Activated CD4-positive, alpha-beta memory T cell treated with anti-CD3 and anti-CD28 coated beads for 36 hours (primary cell): ENCODE measurements at regions not wholly inside any gene's neighbourhood (a gene's known extent, or its start where the extent isn't known, plus 50 kb on each side); places are given as distances from the start of the nearest gene placed in this dataset.
"Not testable (repeated sequence)": the region's sequence is repeated elsewhere in the genome, so short reads cannot be mapped to it uniquely, and the experiment has no call there.

Experiments
- CTCF ChIA-PET: fragments of 350-600 bp; sonication (Branson Sonifier 250); formaldehyde crosslinking; loops from one replicate; lab custom pipeline; 2021; ENCODE audit warnings: antibody characterized with exemption, inconsistent platforms; lab: Charles Lee
- POLR2A ChIA-PET: fragments of 350-600 bp; sonication (Branson Sonifier 250); formaldehyde crosslinking; loops from one replicate; lab custom pipeline; 2021; ENCODE audit warnings: antibody characterized with exemption; lab: Charles Lee
- DNase-seq: peaks from one replicate; pipeline ENCODE4 v3.0.0-alpha.2; 2020
- H3K27ac Mint-ChIP-seq: one replicate; pipeline ENCODE4 v1.8.0; 2021; ENCODE audit warnings: mixed read lengths
- H3K27me3 Mint-ChIP-seq: one replicate; pipeline ENCODE4 v1.8.0; 2021; ENCODE audit warnings: mixed read lengths
- H3K36me3 Mint-ChIP-seq: one replicate; pipeline ENCODE4 v1.8.0; 2021; ENCODE audit warnings: mixed read lengths
- H3K4me1 Mint-ChIP-seq: one replicate; pipeline ENCODE4 v1.8.0; 2021; ENCODE audit warnings: low read depth, mixed read lengths
- H3K4me3 Mint-ChIP-seq: one replicate; pipeline ENCODE4 v1.8.0; 2021; ENCODE audit warnings: mild to moderate bottlenecking, mixed read lengths
- H3K9me3 Mint-ChIP-seq: one replicate; pipeline ENCODE4 v1.8.0; 2021; ENCODE audit warnings: mixed read lengths
- intact Hi-C: fragments of 100-400 bp; cut with micrococcal nuclease; formaldehyde crosslinking; loops from one replicate; pipeline ENCODE4 v1.15.1; 2023

DNA sequence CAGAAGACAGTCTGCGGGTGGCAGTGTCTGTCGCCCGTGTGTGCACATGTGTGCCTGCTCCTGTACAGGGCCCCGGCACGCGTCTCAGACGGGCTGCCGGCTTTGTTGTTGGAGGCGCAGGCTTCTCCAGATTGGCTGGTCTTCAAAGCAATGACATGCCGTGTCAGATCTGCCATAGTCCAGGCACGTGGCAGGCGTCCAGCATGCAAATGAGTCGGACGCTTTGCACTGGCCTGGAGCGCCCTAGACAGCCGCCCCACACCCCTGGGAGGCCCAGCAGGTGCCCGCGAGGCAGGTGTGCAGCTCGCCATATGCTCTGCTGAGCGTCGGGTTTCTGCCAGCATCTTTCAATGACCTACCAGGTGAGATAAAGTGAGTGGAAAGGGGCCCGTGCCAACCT lies 71.5 kb downstream of the GADD45G start:
- Mint-ChIP-seq H3K36me3 (no peaks in the 10 kb centered on the region), H3K27me3 (no peaks in the 10 kb centered on the region), H3K4me1 (no peaks in the 10 kb centered on the region), H3K9me3 (no peaks in the 10 kb centered on the region), H3K27ac (no peak overlapping the region), H3K4me3 (no peak overlapping the region)
- DNase-seq, result no peak
- POLR2A ChIA-PET, result no interaction called here
- CTCF ChIA-PET, result no interaction called here
- intact Hi-C loops, result no loop called here

DNA sequence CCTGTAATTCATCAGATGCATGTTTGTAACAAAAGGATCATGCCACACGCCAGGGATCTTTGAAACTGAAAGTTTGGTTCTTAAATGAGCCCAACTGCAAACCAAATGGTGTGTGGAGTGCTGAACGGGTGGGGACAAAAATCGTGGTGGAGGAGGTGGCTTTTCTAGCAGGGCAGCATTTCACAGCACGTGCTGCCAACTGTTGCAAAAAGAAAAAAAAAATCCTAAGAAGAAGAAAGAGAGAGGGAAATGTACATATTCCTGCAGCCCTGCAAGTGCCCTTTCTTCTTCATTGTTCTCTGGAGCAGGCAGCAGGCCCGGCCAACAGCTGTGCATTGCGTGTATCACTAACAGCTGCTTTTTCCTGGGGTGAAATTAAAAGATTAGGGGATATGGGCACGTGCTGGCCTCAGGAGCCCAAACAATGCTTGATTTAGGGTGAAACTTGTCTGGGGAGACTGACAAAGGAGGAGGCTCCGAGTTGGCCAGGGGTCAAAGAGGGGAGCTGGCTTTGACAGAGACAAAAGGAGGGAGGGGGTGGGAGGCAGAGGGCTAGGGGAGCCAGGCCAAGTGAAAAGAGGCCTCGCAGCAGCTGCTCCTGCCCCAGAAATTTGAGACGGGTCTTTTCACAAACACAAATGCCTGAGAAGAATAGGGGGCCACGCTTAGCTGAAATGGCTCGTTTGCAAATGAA lies 73.0 kb downstream of the GADD45G start:
- Mint-ChIP-seq H3K9me3 (no peaks in the 10 kb centered on the region), H3K27ac (no peak overlapping the region), H3K36me3 (no peaks in the 10 kb centered on the region), H3K27me3 (no peaks in the 10 kb centered on the region), H3K4me3 (no peak overlapping the region), H3K4me1 (no peaks in the 10 kb centered on the region)
- intact Hi-C loops, result no loop called here
- DNase-seq, result no peak
- POLR2A ChIA-PET, result no interaction called here
- CTCF ChIA-PET, result no interaction called here

DNA sequence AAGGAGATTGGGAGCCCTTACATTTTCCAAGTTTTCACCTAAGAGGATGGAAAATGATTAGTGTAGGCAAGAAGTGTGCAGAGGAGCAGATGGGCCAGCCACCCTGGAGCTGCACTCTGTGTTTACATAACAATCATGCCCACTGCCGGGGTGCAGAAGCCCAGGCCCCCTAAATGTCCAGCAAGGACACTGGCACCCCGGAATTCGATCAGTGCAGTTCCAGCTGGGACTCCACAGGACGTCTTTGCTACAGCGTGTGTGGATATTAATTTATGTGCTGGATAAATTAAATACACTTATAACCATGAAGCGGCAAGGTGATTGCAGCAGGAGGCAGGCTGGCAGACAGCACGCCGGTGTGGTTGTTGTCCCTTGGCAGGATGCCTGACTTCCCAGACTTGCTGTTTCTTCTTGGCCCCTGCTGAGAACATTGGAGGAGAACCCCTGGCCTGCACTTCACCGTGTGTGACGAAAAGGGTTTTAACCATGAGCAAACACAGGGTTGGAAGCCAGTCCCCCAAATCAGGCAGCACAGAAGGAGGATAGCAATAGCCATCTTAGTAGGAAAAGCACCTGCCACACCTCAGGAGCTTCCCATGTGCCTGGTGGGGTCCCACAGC lies 73.7 kb downstream of the GADD45G start:
- Mint-ChIP-seq H3K4me1 (no peaks in the 10 kb centered on the region), H3K9me3 (no peaks in the 10 kb centered on the region), H3K4me3 (no peak overlapping the region), H3K36me3 (no peaks in the 10 kb centered on the region), H3K27me3 (no peaks in the 10 kb centered on the region), H3K27ac (no peak overlapping the region)
- ChIA-PET POLR2A (no interaction called here), CTCF (no interaction called here)
- intact Hi-C loops, result no loop called here
- DNase-seq, result no peak

DNA sequence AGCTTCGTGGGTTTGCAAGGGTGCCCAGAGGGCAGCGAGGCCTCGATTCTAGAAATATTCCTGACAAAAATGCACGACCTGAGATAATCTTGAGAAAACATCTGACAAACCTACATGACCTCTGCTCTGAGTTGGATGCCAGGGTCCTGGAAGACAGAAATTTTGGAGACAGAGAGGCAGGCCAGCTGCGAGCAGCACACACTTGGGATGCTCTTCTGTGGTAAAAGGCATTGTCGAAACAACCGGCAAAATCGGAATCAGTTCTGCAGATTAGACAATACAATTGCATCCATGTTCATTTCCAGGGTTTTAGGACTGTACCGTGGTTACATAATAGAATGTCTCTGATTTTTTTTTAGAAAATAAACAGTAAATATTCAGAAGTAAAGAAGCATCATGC lies 74.2 kb downstream of the GADD45G start:
- H3K4me1 Mint-ChIP-seq, result no peaks in the 10 kb centered on the region
- H3K27me3 Mint-ChIP-seq, result no peaks in the 10 kb centered on the region
- no peak overlapping the region for H3K4me3 Mint-ChIP-seq
- intact Hi-C loops, result no loop called here
- ChIA-PET POLR2A (no interaction called here), CTCF (no interaction called here)
- no peak for DNase-seq
- no peaks in the 10 kb centered on the region for H3K9me3 Mint-ChIP-seq
- H3K27ac Mint-ChIP-seq, result no peak overlapping the region
- no peaks in the 10 kb centered on the region for H3K36me3 Mint-ChIP-seq

DNA sequence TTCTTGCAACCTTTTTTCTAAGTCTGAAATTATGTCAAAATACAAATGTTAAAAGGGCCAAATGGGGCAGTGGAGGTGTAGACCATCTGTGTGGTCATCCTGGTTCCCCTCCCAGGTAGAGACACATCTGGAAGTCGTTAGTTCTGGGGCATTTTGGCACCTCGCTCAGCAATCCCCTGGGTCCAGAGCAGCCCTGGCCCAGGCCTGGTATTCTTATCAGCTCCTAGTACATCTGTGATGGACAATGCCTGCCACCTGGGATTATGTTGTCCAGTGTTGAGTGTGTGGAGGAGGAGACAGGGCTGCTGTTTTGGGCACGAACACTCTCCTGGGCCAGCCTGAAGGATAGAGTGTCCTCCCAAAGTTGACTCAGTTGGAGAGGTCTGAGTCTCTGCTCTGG lies 74.8 kb downstream of the GADD45G start:
- Mint-ChIP-seq H3K9me3 (no peaks in the 10 kb centered on the region), H3K4me1 (no peaks in the 10 kb centered on the region), H3K27me3 (no peaks in the 10 kb centered on the region), H3K4me3 (no peak overlapping the region), H3K36me3 (no peaks in the 10 kb centered on the region), H3K27ac (no peak overlapping the region)
- intact Hi-C loops, result no loop called here
- DNase-seq, result no peak
- POLR2A ChIA-PET, result no interaction called here
- CTCF ChIA-PET, result no interaction called here

DNA sequence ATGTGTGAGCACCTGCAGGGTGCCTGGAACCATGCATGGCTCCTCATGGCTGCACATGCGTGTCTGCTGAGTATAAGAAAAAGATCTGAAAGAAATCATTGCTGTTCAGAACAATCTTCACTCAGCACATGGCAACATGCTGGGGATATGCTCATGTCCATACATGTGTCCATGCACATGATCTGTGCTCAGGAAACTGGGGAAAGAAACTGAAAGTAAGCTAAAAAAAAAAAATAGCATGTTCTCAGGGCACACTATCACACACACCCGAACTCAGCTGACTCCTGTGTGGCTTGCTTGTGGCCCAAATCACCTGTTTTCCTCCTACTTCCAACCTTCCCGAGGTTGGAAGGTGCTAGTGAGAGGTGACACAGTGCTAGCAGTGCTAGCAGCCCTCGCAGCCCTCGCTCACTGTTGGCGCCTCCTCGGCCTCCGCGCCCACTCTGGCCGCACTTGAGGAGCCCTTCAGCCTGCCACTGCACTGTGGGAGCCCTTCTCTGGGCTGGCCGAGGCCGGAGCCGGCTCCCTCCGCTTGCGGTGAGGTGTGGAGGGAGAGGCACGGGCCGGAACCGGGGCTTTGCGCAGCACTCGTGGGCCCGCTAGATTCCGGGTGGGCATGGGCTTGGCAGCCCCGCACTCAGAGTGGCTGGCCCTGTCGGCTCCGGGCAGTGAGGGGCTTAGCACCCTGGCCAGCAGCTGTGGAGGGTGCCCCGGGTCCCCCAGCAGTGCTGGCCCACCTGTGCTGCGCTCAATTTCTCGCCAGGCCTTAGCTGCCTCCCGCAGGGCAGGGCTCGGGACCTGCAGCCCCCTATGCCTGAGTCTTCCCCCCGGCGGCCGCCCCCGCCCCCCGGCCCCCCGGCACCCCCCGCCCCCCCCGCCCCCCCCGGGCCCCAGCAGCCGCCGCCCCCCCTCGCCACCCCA lies 76.0 kb downstream of the GADD45G start:
- no peaks in the 10 kb centered on the region for H3K36me3 Mint-ChIP-seq
- H3K27me3 Mint-ChIP-seq, result no peaks in the 10 kb centered on the region
- H3K4me3 Mint-ChIP-seq, result no peak overlapping the region
- no peak overlapping the region for H3K27ac Mint-ChIP-seq
- ChIA-PET POLR2A (no interaction called here), CTCF (no interaction called here)
- no peaks in the 10 kb centered on the region for H3K4me1 Mint-ChIP-seq
- DNase-seq, result no peak
- H3K9me3 Mint-ChIP-seq, result no peaks in the 10 kb centered on the region
- intact Hi-C loops, result no loop called here

DNA sequence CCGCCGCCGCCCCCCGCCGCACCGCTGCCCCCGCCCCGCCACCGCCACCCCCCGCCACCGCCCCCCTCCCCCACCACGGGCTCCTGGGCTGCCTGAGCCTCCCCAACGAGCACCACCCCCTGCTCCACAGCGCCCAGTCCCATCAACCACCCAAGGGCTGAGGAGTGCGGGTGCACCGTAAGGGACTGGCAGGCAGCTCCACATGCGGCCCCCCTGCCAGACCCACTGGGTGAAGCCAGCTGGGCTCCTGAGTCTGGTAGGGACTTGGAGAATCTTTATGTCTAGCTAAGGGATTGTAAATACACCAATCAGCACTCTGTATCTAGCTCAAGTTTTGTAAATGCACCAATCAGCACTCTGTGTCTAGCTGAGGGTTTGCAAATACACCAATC lies 76.7 kb downstream of the GADD45G start:
- H3K4me3 Mint-ChIP-seq, POLR2A ChIA-PET, intact Hi-C loops, H3K27ac Mint-ChIP-seq, H3K4me1 Mint-ChIP-seq, CTCF ChIA-PET, H3K9me3 Mint-ChIP-seq, H3K27me3 Mint-ChIP-seq, H3K36me3 Mint-ChIP-seq, DNase-seq: not testable (repeated sequence)

DNA sequence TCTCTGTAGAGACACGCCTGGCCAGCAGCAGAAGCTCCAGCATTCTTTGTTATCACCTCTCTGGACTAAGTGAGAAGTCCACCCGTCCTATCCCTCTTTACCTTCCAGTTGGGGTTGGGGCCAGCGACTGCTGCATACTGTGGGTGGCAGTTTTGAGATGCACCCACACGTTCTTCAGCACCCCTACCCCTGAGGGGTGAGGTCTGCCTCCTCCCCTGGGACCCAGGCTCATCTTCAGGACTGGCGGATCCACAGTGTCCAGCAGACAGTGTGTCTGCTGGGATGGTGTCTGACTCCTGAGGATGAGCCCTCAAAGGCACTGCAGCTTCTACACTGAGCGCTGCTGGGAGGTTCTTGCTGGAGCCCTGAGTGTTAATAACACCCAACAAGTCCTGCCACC lies 78.8 kb downstream of the GADD45G start:
- no peaks in the 10 kb centered on the region for H3K9me3 Mint-ChIP-seq
- H3K36me3 Mint-ChIP-seq, result no peaks in the 10 kb centered on the region
- intact Hi-C loops, result no loop called here
- no peak for DNase-seq
- no peak overlapping the region for H3K4me3 Mint-ChIP-seq
- H3K27me3 Mint-ChIP-seq, result no peaks in the 10 kb centered on the region
- ChIA-PET POLR2A (no interaction called here), CTCF (no interaction called here)
- no peaks in the 10 kb centered on the region for H3K4me1 Mint-ChIP-seq
- H3K27ac Mint-ChIP-seq, result no peak overlapping the region

DNA sequence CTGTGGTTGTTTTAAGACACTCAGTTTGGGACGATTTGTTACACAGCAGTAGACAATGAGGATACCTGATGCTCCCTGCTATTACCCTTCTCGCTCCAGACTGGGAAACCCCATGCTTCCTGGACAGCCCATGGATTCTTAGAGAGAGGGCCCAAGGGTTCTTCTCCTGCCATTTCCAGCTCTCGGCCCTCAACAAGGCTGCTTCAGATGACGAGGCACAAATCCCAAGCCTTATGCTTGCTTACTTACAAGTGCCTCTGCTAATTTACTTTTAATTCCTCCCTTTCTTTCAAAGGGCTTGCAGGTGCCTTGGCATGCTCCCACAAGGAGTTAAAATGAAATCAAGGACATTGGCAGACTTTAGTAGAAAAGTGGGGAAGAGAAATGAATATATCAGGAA lies 79.4 kb downstream of the GADD45G start:
- no peak for DNase-seq
- no peaks in the 10 kb centered on the region for H3K36me3 Mint-ChIP-seq
- CTCF ChIA-PET, result no interaction called here
- POLR2A ChIA-PET, result no interaction called here
- H3K9me3 Mint-ChIP-seq, result no peaks in the 10 kb centered on the region
- no peaks in the 10 kb centered on the region for H3K4me1 Mint-ChIP-seq
- H3K27ac Mint-ChIP-seq, result no peak overlapping the region
- H3K4me3 Mint-ChIP-seq, result no peak overlapping the region
- intact Hi-C loops, result no loop called here
- H3K27me3 Mint-ChIP-seq, result no peaks in the 10 kb centered on the region

DNA sequence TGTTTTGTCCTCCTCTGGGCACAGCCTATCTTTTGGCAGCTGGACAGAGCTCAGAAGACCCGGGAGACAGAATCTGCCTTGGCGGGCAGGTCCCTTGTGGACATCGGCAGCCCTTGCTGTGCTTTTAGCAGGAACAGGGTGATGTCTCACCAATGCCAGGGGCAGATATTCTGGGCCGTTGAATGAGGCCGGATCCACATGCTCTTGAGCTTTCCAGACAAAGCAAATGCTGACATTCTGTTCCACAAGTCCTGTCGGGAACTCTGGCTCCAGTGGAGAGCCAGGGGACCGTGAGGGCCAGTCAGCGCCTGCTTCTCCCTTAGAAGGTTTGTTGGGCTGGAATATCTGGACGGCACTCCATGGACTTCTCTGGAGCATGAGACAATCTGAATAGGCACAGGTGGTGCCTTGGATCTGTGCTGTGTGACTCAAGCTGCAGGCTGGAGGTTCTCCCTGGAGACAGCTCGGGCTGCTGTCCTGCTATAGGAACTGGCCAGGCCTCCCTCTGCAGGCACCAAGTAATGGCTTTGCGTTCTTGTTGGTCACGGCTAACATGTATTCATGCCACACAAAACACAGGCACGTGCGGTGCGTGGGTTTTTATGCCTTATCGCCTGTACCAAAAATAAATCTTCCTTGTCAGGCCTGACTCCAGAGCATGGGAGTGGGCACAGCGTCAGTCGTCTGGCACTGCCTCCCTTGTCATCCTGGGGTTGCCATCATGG lies 80.3 kb downstream of the GADD45G start:
- no peaks in the 10 kb centered on the region for H3K4me1 Mint-ChIP-seq
- intact Hi-C loops, result no loop called here
- H3K36me3 Mint-ChIP-seq, result no peaks in the 10 kb centered on the region
- no peaks in the 10 kb centered on the region for H3K27me3 Mint-ChIP-seq
- ChIA-PET CTCF (no interaction called here), POLR2A (no interaction called here)
- H3K4me3 Mint-ChIP-seq, result no peak overlapping the region
- H3K27ac Mint-ChIP-seq, result no peak overlapping the region
- no peak for DNase-seq
- H3K9me3 Mint-ChIP-seq, result no peaks in the 10 kb centered on the region

DNA sequence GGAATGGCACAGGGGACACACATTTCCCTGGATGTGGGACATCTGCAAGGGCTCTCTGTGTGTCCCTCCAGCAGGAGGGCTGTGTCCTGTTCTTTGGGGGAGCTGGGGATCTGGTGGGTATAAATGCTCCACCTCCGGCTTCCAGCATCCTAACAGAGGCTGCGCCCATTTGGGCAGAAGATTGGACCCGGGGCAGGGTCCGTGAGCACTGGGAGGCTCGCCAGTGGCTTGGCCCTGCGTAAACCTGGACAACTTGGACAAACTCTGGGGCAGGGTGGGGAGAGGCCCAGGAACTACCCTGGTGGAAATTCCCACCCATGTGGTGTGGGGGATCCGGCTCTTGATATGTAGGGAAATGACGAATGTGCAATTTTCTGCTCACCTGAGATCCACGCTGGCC lies 80.9 kb downstream of the GADD45G start:
- DNase-seq, result no peak
- intact Hi-C loops, result no loop called here
- ChIA-PET POLR2A (no interaction called here), CTCF (no interaction called here)
- H3K36me3 Mint-ChIP-seq, result no peaks in the 10 kb centered on the region
- H3K4me3 Mint-ChIP-seq, result no peak overlapping the region
- no peak overlapping the region for H3K27ac Mint-ChIP-seq
- H3K27me3 Mint-ChIP-seq, result no peaks in the 10 kb centered on the region
- peaks cover 5% of the 10 kb centered on the region for H3K4me1 Mint-ChIP-seq
- no peaks in the 10 kb centered on the region for H3K9me3 Mint-ChIP-seq

DNA sequence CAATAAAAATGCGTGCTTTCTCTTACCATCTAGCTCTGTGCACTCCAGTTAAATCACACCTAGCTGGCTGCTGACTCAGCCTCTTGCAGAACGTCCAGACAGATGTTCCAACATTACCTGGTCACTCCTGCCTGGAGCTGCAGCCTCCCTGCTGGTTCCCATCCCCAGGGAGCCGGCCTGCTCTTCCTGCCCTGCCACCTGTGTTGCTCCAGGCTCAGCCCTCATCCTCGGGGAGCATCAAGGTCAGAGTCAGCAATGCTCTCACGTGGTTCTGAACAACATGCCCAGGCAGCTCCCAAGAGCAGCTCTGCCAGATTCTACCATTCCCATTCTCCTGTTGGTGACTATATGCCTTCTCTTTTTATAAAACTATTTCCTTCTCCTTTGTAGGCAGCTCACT lies 81.3 kb downstream of the GADD45G start:
- CTCF ChIA-PET, result no interaction called here
- intact Hi-C loops, result no loop called here
- DNase-seq, result no peak
- Mint-ChIP-seq H3K9me3 (no peaks in the 10 kb centered on the region), H3K27ac (no peak overlapping the region), H3K27me3 (no peaks in the 10 kb centered on the region), H3K36me3 (no peaks in the 10 kb centered on the region), H3K4me1 (peaks cover 9% of the 10 kb centered on the region), H3K4me3 (no peak overlapping the region)
- POLR2A ChIA-PET, result no interaction called here
